ENCODE measurements at regions not wholly inside any gene's neighbourhood (a gene's known extent, or its start where the extent isn't known, plus 50 kb on each side); places are given as distances from the start of the nearest gene placed in this dataset.
A peak's percentile ranks its signal among the peaks of the same experiment; 100 is the strongest.

- DNase-seq (ENCODE audit: low read depth in 4 of 6, low spot score in 6 of 6) = no peak
- Histone ChIP-seq H3K9me3 (ENCODE audit: control insufficient read depth, insufficient read depth, low read length) (no peaks in the 10 kb centered on the region), H3K4me3 (ENCODE audit: low read depth, low read length) (no peak overlapping the region), H3K36me3 (ENCODE audit: control insufficient read depth, insufficient read depth, low read length) (no peaks in the 10 kb centered on the region), H3K27ac (ENCODE audit: low read depth, low read length) (no peak overlapping the region), H3K27me3 (ENCODE audit: control insufficient read depth, insufficient read depth, low read length) (no peaks in the 10 kb centered on the region), H3K4me1 (ENCODE audit: control insufficient read depth, insufficient read depth, low read length) (no peaks in the 10 kb centered on the region)
- 93% methylated on average over 5 of the region's 8 CpGs for WGBS (ENCODE audit: insufficient coverage)
Observed at GRCh38 chr4:128371001-128371777, 83.6 kb upstream of the PGRMC2 start.

DNA sequence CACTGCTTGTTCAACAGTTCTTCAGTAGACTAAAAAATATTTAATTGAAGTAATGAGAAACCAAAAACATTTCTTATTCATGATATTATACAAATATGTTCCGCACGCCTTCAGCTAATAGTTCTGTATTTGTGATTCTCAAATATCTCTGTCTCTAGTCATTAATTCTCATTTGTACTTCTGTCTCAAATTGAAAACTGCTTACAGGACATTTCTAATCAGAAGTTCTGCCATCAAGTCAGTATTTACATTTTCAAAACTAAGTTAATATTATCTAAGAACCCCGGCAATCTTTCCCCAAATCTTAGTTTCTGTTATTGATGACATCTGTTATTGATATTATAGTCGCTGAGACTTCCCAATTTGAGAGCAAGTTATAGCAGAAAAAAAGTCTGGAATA, 78.6 kb upstream of the PGRMC2 start:
- no peaks in the 10 kb centered on the region for H3K27me3 ChIP-seq (ENCODE audit: control insufficient read depth, insufficient read depth, low read length)
- H3K4me1 ChIP-seq (ENCODE audit: control insufficient read depth, insufficient read depth, low read length) = no peaks in the 10 kb centered on the region
- no peak overlapping the region for H3K4me3 ChIP-seq (ENCODE audit: low read depth, low read length)
- H3K36me3 ChIP-seq (ENCODE audit: control insufficient read depth, insufficient read depth, low read length) = no peaks in the 10 kb centered on the region
- no CpG with 5 or more reads among the region's 4 CpGs for WGBS (ENCODE audit: insufficient coverage)
- H3K9me3 ChIP-seq (ENCODE audit: control insufficient read depth, insufficient read depth, low read length) = no peaks in the 10 kb centered on the region
- DNase-seq (ENCODE audit: low read depth in 4 of 6, low spot score in 6 of 6) = no peak
- no peak overlapping the region for H3K27ac ChIP-seq (ENCODE audit: low read depth, low read length)

GRCh38 chr4:128364565-128364964, 77.0 kb upstream of the PGRMC2 start:
- H3K36me3 ChIP-seq (ENCODE audit: control insufficient read depth, insufficient read depth, low read length) = no peaks in the 10 kb centered on the region
- no peaks in the 10 kb centered on the region for H3K27me3 ChIP-seq (ENCODE audit: control insufficient read depth, insufficient read depth, low read length)
- H3K27ac ChIP-seq (ENCODE audit: low read depth, low read length) = no peak overlapping the region
- no peaks in the 10 kb centered on the region for H3K4me1 ChIP-seq (ENCODE audit: control insufficient read depth, insufficient read depth, low read length)
- no peaks in the 10 kb centered on the region for H3K9me3 ChIP-seq (ENCODE audit: control insufficient read depth, insufficient read depth, low read length)
- DNase-seq (ENCODE audit: low read depth in 4 of 6, low spot score in 6 of 6) = no peak
- H3K4me3 ChIP-seq (ENCODE audit: low read depth, low read length) = no peak overlapping the region
- 91% methylated on average over 3 of the region's 7 CpGs for WGBS (ENCODE audit: insufficient coverage)

DNA sequence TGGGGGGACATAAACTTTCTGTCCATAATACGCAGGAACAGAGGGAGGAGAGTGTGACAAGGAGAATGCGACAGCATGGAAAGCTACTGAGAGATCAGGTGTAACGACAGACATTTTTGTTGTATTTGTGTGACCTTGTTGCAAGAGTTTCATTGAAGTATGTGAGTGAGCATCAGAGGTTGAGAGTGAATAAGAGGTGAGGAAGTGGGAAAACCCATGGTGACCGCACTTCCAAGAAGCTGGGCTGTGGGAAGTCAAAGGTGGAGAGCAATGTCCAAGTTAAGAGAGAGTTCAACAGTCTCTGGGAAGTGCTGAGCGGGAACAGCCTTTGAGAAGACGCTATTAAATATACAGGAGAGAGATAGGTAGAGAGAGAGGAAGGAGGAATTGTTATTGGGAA, 76.4 kb upstream of the PGRMC2 start:
- no peaks in the 10 kb centered on the region for H3K27me3 ChIP-seq (ENCODE audit: control insufficient read depth, insufficient read depth, low read length)
- no peaks in the 10 kb centered on the region for H3K36me3 ChIP-seq (ENCODE audit: control insufficient read depth, insufficient read depth, low read length)
- H3K4me3 ChIP-seq (ENCODE audit: low read depth, low read length) = no peak overlapping the region
- H3K4me1 ChIP-seq (ENCODE audit: control insufficient read depth, insufficient read depth, low read length) = no peaks in the 10 kb centered on the region
- H3K9me3 ChIP-seq (ENCODE audit: control insufficient read depth, insufficient read depth, low read length) = no peaks in the 10 kb centered on the region
- DNase-seq (ENCODE audit: low read depth in 4 of 6, low spot score in 6 of 6) = no peak
- WGBS (ENCODE audit: insufficient coverage) = 97% methylated on average over 6 of the region's 6 CpGs
- H3K27ac ChIP-seq (ENCODE audit: low read depth, low read length) = no peak overlapping the region

DNA sequence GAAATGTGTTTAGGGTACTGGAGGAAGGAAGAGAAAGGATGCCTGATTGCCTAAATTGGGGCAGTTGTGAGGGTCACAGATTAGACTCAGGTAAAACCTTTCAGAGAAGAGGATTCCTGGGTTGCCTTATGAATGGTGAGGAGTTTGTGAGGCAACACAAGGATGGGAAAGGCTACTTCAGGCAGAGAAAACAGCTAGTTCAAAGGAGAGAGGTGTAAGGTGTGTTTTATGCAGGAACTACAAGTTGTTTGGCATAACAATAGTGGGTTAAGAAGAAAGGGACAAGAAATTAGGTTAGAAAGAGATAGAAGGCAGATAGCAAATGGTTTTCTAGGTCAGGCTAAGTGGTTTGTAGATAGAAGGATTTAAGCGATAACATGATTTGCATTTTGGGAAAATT, 75.1 kb upstream of the PGRMC2 start:
- H3K4me3 ChIP-seq (ENCODE audit: low read depth, low read length) = no peak overlapping the region
- 100% methylated on average over 1 of the region's 1 CpG for WGBS (ENCODE audit: insufficient coverage)
- no peak for DNase-seq (ENCODE audit: low read depth in 4 of 6, low spot score in 6 of 6)
- H3K9me3 ChIP-seq (ENCODE audit: control insufficient read depth, insufficient read depth, low read length) = no peaks in the 10 kb centered on the region
- no peaks in the 10 kb centered on the region for H3K27me3 ChIP-seq (ENCODE audit: control insufficient read depth, insufficient read depth, low read length)
- no peak overlapping the region for H3K27ac ChIP-seq (ENCODE audit: low read depth, low read length)
- H3K36me3 ChIP-seq (ENCODE audit: control insufficient read depth, insufficient read depth, low read length) = no peaks in the 10 kb centered on the region
- H3K4me1 ChIP-seq (ENCODE audit: control insufficient read depth, insufficient read depth, low read length) = no peaks in the 10 kb centered on the region

DNA sequence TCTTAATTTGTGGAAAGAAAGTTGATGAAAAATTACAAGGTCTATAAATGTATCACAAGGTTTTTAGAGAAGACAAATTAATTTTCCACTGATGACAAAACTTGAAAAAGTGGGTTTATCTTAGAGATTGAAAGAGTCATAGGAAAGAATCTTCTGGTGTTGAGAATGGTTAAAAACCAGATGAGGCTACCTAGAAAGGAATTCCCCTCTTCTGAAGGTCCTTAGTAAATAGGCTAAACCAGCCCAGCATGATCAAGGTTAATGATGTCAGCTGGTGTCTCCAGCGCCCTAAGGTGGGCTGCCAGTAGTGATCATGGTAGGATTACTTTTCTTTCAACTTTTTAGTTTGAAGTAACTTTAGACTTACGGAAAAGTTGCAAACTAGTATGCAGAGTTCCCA, 71.8 kb upstream of the PGRMC2 start:
- Histone ChIP-seq H3K4me3 (ENCODE audit: low read depth, low read length) (no peak overlapping the region), H3K36me3 (ENCODE audit: control insufficient read depth, insufficient read depth, low read length) (no peaks in the 10 kb centered on the region), H3K9me3 (ENCODE audit: control insufficient read depth, insufficient read depth, low read length) (no peaks in the 10 kb centered on the region), H3K4me1 (ENCODE audit: control insufficient read depth, insufficient read depth, low read length) (no peaks in the 10 kb centered on the region), H3K27ac (ENCODE audit: low read depth, low read length) (no peak overlapping the region), H3K27me3 (ENCODE audit: control insufficient read depth, insufficient read depth, low read length) (no peaks in the 10 kb centered on the region)
- WGBS (ENCODE audit: insufficient coverage) = no CpG with 5 or more reads among the region's 2 CpGs
- DNase-seq (ENCODE audit: low read depth in 4 of 6, low spot score in 6 of 6) = no peak

DNA sequence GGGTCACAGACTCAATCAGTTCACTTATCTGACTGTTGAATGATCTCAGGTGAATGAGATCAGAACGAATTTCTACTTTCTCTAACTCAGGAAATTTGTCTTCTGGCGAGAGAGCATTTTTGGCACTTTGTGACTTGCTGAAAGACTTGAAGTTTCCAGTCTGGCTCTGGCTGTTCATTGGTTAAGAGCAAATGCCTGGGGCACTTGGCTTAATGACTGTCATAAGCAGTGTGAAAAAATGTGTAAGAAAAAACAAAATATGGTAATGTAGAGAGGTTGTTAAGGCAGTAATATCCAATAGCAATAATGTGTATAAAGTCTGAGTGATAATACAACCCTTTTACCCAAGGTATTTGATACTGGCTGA, 71.3 kb upstream of the PGRMC2 start:
- peak in 1 of 6 donors; percentile 68 for DNase-seq (ENCODE audit: low read depth in 4 of 6, low spot score in 6 of 6)
- Histone ChIP-seq H3K27me3 (ENCODE audit: control insufficient read depth, insufficient read depth, low read length) (no peaks in the 10 kb centered on the region), H3K4me3 (ENCODE audit: low read depth, low read length) (no peak overlapping the region), H3K4me1 (ENCODE audit: control insufficient read depth, insufficient read depth, low read length) (no peaks in the 10 kb centered on the region), H3K36me3 (ENCODE audit: control insufficient read depth, insufficient read depth, low read length) (no peaks in the 10 kb centered on the region), H3K9me3 (ENCODE audit: control insufficient read depth, insufficient read depth, low read length) (no peaks in the 10 kb centered on the region), H3K27ac (ENCODE audit: low read depth, low read length) (no peak overlapping the region)
- 83% methylated on average over 1 of the region's 2 CpGs for WGBS (ENCODE audit: insufficient coverage)

- H3K4me3 ChIP-seq (ENCODE audit: low read depth, low read length) = no peak overlapping the region
- no peaks in the 10 kb centered on the region for H3K4me1 ChIP-seq (ENCODE audit: control insufficient read depth, insufficient read depth, low read length)
- H3K36me3 ChIP-seq (ENCODE audit: control insufficient read depth, insufficient read depth, low read length) = no peaks in the 10 kb centered on the region
- 91% methylated on average over 7 of the region's 7 CpGs for WGBS (ENCODE audit: insufficient coverage)
- peak in 2 of 6 donors; percentile 7 to 85 for DNase-seq (ENCODE audit: low read depth in 4 of 6, low spot score in 6 of 6)
- no peaks in the 10 kb centered on the region for H3K27me3 ChIP-seq (ENCODE audit: control insufficient read depth, insufficient read depth, low read length)
- H3K27ac ChIP-seq (ENCODE audit: low read depth, low read length) = no peak overlapping the region
- H3K9me3 ChIP-seq (ENCODE audit: control insufficient read depth, insufficient read depth, low read length) = no peaks in the 10 kb centered on the region
Observed at GRCh38 chr4:128358231-128358912, 70.8 kb upstream of the PGRMC2 start.

GRCh38 chr4:128357286-128357685, 69.7 kb upstream of the PGRMC2 start:
- Histone ChIP-seq H3K27ac (ENCODE audit: low read depth, low read length) (no peak overlapping the region), H3K27me3 (ENCODE audit: control insufficient read depth, insufficient read depth, low read length) (no peaks in the 10 kb centered on the region), H3K4me1 (ENCODE audit: control insufficient read depth, insufficient read depth, low read length) (no peaks in the 10 kb centered on the region), H3K9me3 (ENCODE audit: control insufficient read depth, insufficient read depth, low read length) (no peaks in the 10 kb centered on the region), H3K4me3 (ENCODE audit: low read depth, low read length) (no peak overlapping the region), H3K36me3 (ENCODE audit: control insufficient read depth, insufficient read depth, low read length) (no peaks in the 10 kb centered on the region)
- no peak for DNase-seq (ENCODE audit: low read depth in 4 of 6, low spot score in 6 of 6)
- 80% methylated on average over 2 of the region's 2 CpGs for WGBS (ENCODE audit: insufficient coverage)

DNA sequence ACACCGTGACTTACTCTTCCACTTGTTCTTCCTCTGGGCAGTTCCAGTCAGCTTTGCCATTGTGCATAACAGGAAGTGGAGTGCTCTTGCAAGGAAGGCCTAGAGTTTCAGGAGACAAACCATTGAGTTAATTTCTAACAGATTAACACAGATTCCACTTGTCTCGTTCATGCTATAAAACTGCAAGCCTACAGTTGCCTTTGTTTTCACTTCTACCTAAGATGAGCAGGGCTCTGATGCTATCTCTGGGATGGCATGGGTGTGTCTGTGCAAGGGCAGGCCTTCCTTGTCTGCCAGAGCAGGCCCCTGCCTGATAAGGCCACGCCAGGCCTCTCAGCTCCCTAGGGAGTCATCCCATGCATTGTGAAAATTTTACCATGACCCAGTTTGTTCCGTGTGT, 67.7 kb upstream of the PGRMC2 start:
- Histone ChIP-seq H3K4me1 (ENCODE audit: control insufficient read depth, insufficient read depth, low read length) (no peaks in the 10 kb centered on the region), H3K36me3 (ENCODE audit: control insufficient read depth, insufficient read depth, low read length) (no peaks in the 10 kb centered on the region), H3K9me3 (ENCODE audit: control insufficient read depth, insufficient read depth, low read length) (no peaks in the 10 kb centered on the region), H3K4me3 (ENCODE audit: low read depth, low read length) (no peak overlapping the region), H3K27me3 (ENCODE audit: control insufficient read depth, insufficient read depth, low read length) (no peaks in the 10 kb centered on the region), H3K27ac (ENCODE audit: low read depth, low read length) (no peak overlapping the region)
- DNase-seq (ENCODE audit: low read depth in 4 of 6, low spot score in 6 of 6) = no peak
- 80% methylated on average over 1 of the region's 4 CpGs for WGBS (ENCODE audit: insufficient coverage)

All from spinal cord (tissue), 9 donors.